ENCODE measurements at regions not wholly inside any gene's neighbourhood (a gene's known extent, or its start where the extent isn't known, plus 50 kb on each side); places are given as distances from the start of the nearest gene placed in this dataset.

- Histone ChIP-seq H3K4me3 (ENCODE audit: low read depth in 2 of 2, low read length in 1 of 2) (no peak overlapping the region), H3K27ac (ENCODE audit: low read depth in 2 of 2, low read length in 1 of 2) (no peak overlapping the region), H3K4me1 (ENCODE audit: control insufficient read depth in 1 of 2, insufficient read depth in 2 of 2, low read depth in 1 of 2, low read length in 1 of 2) (no peaks in the 10 kb centered on the region; a peak in 1 of 4 replicates), H3K4me2 (no peak overlapping the region), H3K79me2 (ENCODE audit: insufficient read depth) (no peaks in the 10 kb centered on the region), H3K9me2 (no peaks in the 10 kb centered on the region), H3F3A (replicated peaks; ENCODE audit: insufficient read depth) (no peaks in the 10 kb centered on the region), H4K20me1 (ENCODE audit: insufficient read depth) (no peaks in the 10 kb centered on the region), H2AFZ (ENCODE audit: low read depth) (no peak overlapping the region), H3K36me3 (replicated peaks in 1 of 2; ENCODE audit: control insufficient read depth in 1 of 2, insufficient read depth in 2 of 2, low read length in 1 of 2) (no peaks in the 10 kb centered on the region), H3K27me3 (ENCODE audit: insufficient read depth) (peaks cover 30% of the 10 kb centered on the region; the same call in 1 of the 2 replicates), H3K9me3 (no peaks in the 10 kb centered on the region), H3K9ac (no peak overlapping the region)
- WGBS (ENCODE audit: low lambda C conversion rate), result 47% methylated on average over 5 of the region's 5 CpGs
- TF ChIP-seq POLR2AphosphoS5 (IDR thresholded peaks at IDR 0.05; ENCODE audit: low read depth, low read length) (no peak), ZBTB33 (IDR thresholded peaks at IDR 0.05; ENCODE audit: borderline replicate concordance, low read depth) (no peak), GATA2 (CRISPR knock-in tag; IDR thresholded peaks at IDR 0.05) (no peak), USF2 (IDR thresholded peaks at IDR 0.05; ENCODE audit: borderline replicate concordance, low read depth, low read length) (no peak), RCOR1 (IDR thresholded peaks at IDR 0.05; ENCODE audit: low read length) (no peak), FOXJ3 (CRISPR knock-in tag; IDR thresholded peaks at IDR 0.05) (no peak), RXRA (IDR thresholded peaks at IDR 0.05; ENCODE audit: borderline replicate concordance, low read depth) (no peak)
- no peak for DNase-seq
- ChIA-PET CTCF (no interaction called here), POLR2A (no interaction called here)
Observed at GRCh38 chr6:3516092-3516491, 59.2 kb upstream of the SLC22A23 start.

DNA sequence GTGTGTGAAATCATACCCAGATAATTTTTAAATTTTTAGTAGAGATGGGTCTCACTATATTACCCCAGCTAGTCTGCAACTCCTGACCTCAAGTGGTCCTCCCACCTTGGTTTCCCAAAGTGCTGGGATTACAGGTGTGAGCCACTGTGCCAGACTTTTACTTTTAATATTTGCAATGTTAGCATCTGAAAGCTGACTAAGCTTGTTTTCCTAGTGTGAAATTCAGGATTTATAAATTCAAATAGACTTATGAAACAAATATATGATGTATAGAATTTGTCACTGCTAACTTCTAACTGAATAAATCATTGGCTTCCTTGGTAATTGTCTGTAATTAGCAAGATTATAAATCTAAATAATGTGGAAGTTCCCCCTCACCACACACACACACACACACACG, 58.8 kb upstream of the SLC22A23 start:
- ChIA-PET POLR2A (no interaction called here), CTCF (interaction anchor here (1.5 kb wide), 1 partner anchor 216 kb away, joined by 3 read pairs; no protein-coding TSS in a partner anchor)
- WGBS (ENCODE audit: low lambda C conversion rate), result 10% methylated on average over 1 of the region's 1 CpG
- Histone ChIP-seq H3K4me3 (ENCODE audit: low read depth in 2 of 2, low read length in 1 of 2) (no peak overlapping the region), H3K9me3 (no peaks in the 10 kb centered on the region), H4K20me1 (ENCODE audit: insufficient read depth) (no peaks in the 10 kb centered on the region), H3K79me2 (ENCODE audit: insufficient read depth) (no peaks in the 10 kb centered on the region), H3K27me3 (ENCODE audit: insufficient read depth) (peaks cover 30% of the 10 kb centered on the region; the same call in 1 of the 2 replicates), H3K4me1 (ENCODE audit: control insufficient read depth in 1 of 2, insufficient read depth in 2 of 2, low read depth in 1 of 2, low read length in 1 of 2) (no peaks in the 10 kb centered on the region; a peak in 1 of 4 replicates), H2AFZ (ENCODE audit: low read depth) (no peak overlapping the region), H3K9ac (no peak overlapping the region), H3K9me2 (no peaks in the 10 kb centered on the region), H3F3A (replicated peaks; ENCODE audit: insufficient read depth) (no peaks in the 10 kb centered on the region), H3K36me3 (replicated peaks in 1 of 2; ENCODE audit: control insufficient read depth in 1 of 2, insufficient read depth in 2 of 2, low read length in 1 of 2) (no peaks in the 10 kb centered on the region), H3K4me2 (no peak overlapping the region), H3K27ac (ENCODE audit: low read depth in 2 of 2, low read length in 1 of 2) (no peak overlapping the region)
- no peak for DNase-seq
- TF ChIP-seq, protein P1, sequence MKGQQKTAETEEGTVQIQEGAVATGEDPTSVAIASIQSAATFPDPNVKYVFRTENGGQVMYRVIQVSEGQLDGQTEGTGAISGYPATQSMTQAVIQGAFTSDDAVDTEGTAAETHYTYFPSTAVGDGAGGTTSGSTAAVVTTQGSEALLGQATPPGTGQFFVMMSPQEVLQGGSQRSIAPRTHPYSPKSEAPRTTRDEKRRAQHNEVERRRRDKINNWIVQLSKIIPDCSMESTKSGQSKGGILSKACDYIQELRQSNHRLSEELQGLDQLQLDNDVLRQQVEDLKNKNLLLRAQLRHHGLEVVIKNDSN (IDR thresholded peaks at IDR 0.05; ENCODE audit: borderline replicate concordance, low read depth), result no peak
- no peak for TF ChIP-seq IRF3 (IDR thresholded peaks at IDR 0.05; ENCODE audit: low read depth, low read length)

Measured in SK-N-SH (cell line).